ENCODE measurements at regions not wholly inside any gene's neighbourhood (a gene's known extent, or its start where the extent isn't known, plus 50 kb on each side); places are given as distances from the start of the nearest gene placed in this dataset.
"Not testable (repeated sequence)": the region's sequence is repeated elsewhere in the genome, so short reads cannot be mapped to it uniquely, and the experiment has no call there.

DNA sequence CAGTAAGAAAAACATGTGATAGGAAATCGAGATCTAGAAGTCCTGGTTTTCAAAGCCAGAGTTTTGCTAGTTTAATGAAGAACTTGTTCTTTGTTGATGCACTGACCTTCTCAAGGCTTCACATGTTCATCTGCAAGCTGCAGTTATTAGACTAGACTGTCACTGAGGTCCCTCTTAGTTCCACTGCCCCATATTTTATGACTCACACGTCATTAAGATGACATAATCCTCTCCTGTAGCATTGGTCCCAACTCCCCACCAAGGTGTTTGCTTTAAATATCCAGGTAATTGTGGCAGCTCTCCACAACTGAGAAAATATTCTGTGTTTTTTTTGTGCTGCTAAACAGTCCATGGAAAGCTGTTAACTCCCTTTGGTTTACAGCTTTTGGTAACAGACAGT, 149.7 kb downstream of the MREG start:
- no peaks in the 10 kb centered on the region; the same call in 1 of the 2 replicates for H3K4me1 ChIP-seq (ENCODE audit: control insufficient read depth, insufficient read depth, low read length)
- H3K27me3 ChIP-seq (ENCODE audit: control insufficient read depth, insufficient read depth, low read length), result no peaks in the 10 kb centered on the region
- H3K27ac ChIP-seq (ENCODE audit: low read depth, low read length), result no peak overlapping the region
- no peak overlapping the region for H3K9ac ChIP-seq (ENCODE audit: low read length)
- H3K36me3 ChIP-seq (ENCODE audit: control insufficient read depth, insufficient read depth, low read length), result no peaks in the 10 kb centered on the region
- no peaks in the 10 kb centered on the region for H3K9me3 ChIP-seq (ENCODE audit: control insufficient read depth, insufficient read depth, low read depth, low read length)
- H3K4me3 ChIP-seq (ENCODE audit: low read depth, low read length), result no peak overlapping the region

DNA sequence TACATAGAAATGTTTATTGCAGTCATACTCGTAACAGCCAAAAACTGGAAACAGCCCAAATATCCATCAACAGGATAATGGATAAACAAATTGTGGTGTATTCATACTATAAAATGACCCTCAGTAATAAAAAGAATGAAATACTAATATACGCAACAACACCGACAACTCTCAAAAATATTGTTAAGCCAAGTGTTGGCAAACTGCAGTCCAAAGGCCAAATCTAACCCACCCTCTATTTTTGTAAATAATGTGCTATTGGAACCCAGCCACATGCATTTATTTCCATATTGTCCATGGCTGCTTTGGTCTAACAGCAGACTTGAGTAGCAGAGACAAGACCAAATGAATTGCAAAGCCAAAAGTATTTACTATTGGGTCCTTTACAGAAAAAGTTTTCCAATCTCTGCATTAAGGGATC, 151.0 kb downstream of the MREG start:
- no peak overlapping the region for H3K4me3 ChIP-seq (ENCODE audit: low read depth, low read length)
- H3K36me3 ChIP-seq (ENCODE audit: control insufficient read depth, insufficient read depth, low read length), result no peaks in the 10 kb centered on the region

DNA sequence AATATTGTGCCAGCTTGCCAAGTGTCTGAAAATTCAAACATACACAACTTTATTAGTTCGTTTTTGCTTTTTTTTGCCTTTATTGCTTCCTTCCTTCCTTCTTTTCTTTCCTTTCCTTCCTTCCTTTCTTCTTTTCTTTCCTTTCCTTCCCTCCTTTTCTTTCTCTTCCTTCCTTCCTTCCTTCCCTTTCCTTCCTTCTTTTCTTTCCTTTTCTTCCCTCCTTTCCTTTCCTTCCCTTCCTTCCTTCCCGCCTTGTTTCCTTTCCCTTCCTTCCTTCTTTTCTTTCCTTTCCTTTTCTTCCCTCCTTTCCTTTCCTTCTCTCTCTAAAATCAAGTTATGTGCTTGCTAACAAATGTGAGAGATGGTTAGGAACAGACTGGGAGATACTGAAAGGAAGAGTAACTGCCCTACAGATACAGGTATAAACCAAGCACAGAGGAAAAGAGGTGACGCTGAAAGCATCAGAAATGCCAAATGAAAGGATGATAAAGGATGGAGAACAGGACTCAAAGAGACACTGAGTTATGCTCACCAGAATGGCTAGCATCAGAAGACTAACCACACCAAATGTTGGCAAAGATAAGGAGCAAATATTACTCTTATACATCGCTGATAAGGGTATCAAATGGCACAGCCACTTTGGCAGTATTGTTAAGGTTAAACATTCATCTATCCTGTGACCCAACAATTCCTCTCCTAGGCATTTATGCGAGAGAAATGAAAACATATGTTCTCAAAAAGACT, 151.6 kb downstream of the MREG start:
- Histone ChIP-seq H3K9me3 (ENCODE audit: control insufficient read depth, insufficient read depth, low read depth, low read length) (no peaks in the 10 kb centered on the region), H3K4me3 (ENCODE audit: low read depth, low read length) (no peak overlapping the region), H3K27ac (ENCODE audit: low read depth, low read length) (no peak overlapping the region), H3K4me1 (ENCODE audit: control insufficient read depth, insufficient read depth, low read length) (no peaks in the 10 kb centered on the region), H3K9ac (ENCODE audit: low read length) (no peak overlapping the region), H3K36me3 (ENCODE audit: control insufficient read depth, insufficient read depth, low read length) (no peaks in the 10 kb centered on the region), H3K27me3 (ENCODE audit: control insufficient read depth, insufficient read depth, low read length) (no peaks in the 10 kb centered on the region)

More for the DNA sequence above, 151.0 kb downstream of the MREG start:
- Histone ChIP-seq H3K4me1 (ENCODE audit: control insufficient read depth, insufficient read depth, low read length) (no peaks in the 10 kb centered on the region; the same call in 1 of the 2 replicates), H3K27ac (ENCODE audit: low read depth, low read length) (no peak overlapping the region), H3K27me3 (ENCODE audit: control insufficient read depth, insufficient read depth, low read length) (no peaks in the 10 kb centered on the region), H3K9ac (ENCODE audit: low read length) (no peak overlapping the region), H3K9me3 (ENCODE audit: control insufficient read depth, insufficient read depth, low read depth, low read length) (no peaks in the 10 kb centered on the region)

DNA sequence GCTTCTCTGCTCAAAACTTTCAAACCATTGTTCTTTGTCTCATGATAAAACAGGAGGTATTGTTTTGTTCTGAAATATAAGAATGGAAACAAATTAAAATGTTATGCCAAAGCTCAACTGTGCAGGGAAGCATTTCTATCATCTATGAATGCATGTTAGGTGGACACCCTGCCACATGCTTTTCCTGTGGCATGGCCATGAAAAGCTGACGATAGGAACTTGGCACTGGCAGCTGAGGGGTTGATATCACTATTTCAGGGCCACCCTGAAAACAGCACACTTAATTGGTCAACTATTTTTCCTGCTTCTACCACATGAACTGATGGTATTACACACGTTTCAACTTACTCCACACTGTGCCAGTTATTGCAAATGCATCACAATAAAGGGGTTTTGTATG, 157.3 kb downstream of the MREG start:
- H3K27me3 ChIP-seq (ENCODE audit: control insufficient read depth, insufficient read depth, low read length), result no peaks in the 10 kb centered on the region
- no peaks in the 10 kb centered on the region for H3K4me1 ChIP-seq (ENCODE audit: control insufficient read depth, insufficient read depth, low read length)
- H3K9me3 ChIP-seq (ENCODE audit: control insufficient read depth, insufficient read depth, low read depth, low read length), result peaks cover 20% of the 10 kb centered on the region
- H3K4me3 ChIP-seq (ENCODE audit: low read depth, low read length), result no peak overlapping the region
- no peaks in the 10 kb centered on the region for H3K36me3 ChIP-seq (ENCODE audit: control insufficient read depth, insufficient read depth, low read length)
- no peak overlapping the region for H3K27ac ChIP-seq (ENCODE audit: low read depth, low read length)
- H3K9ac ChIP-seq (ENCODE audit: low read length), result no peak overlapping the region

DNA sequence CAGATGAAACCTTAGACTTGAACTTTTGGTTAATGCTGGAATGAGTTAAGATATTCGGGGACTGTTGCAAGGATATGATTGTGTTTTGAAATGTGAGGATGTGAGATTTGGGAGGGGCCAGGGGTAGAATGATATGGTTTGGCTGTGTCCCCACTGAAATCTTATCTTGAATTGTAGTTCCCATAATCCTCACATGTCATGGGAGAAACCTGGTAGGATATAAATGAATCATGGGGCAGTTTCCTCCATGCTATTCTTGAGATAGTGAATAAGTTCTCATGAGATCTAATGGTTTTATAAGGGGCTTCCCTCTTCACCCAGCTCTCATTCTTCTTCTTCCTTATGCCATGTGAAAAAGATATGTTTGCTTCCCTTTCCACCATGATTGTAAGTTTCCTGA, 158.0 kb downstream of the MREG start:
- peaks cover 20% of the 10 kb centered on the region for H3K9me3 ChIP-seq (ENCODE audit: control insufficient read depth, insufficient read depth, low read depth, low read length)
- not testable (repeated sequence) for H3K4me1 ChIP-seq (ENCODE audit: control insufficient read depth, insufficient read depth, low read length); H3K4me3 ChIP-seq (ENCODE audit: low read depth, low read length); H3K27me3 ChIP-seq (ENCODE audit: control insufficient read depth, insufficient read depth, low read length); H3K27ac ChIP-seq (ENCODE audit: low read depth, low read length); H3K36me3 ChIP-seq (ENCODE audit: control insufficient read depth, insufficient read depth, low read length); H3K9ac ChIP-seq (ENCODE audit: low read length)

DNA sequence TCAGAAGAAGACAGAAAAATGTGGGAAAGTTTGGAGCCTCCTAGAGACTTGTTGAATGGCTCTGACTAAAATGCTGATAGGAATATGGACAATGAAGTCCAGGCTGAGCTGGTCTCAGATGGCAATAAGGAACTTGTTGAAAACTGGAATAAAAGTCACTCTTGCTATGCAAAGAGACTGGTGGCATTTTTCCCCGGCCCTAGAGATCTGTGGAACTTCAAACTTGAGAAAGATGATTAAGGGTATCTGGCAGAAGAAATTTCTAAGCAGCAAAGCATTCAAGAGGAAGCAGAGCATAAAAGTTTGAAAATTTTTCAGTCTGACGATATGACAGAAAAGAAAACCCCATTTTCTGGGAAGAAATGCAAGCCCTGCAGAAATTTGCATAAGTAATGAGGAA, 159.3 kb downstream of the MREG start:
- no peak overlapping the region for H3K4me3 ChIP-seq (ENCODE audit: low read depth, low read length)
- H3K9me3 ChIP-seq (ENCODE audit: control insufficient read depth, insufficient read depth, low read depth, low read length), result peaks cover 20% of the 10 kb centered on the region
- H3K27me3 ChIP-seq (ENCODE audit: control insufficient read depth, insufficient read depth, low read length), result no peaks in the 10 kb centered on the region
- H3K4me1 ChIP-seq (ENCODE audit: control insufficient read depth, insufficient read depth, low read length), result no peaks in the 10 kb centered on the region
- no peaks in the 10 kb centered on the region for H3K36me3 ChIP-seq (ENCODE audit: control insufficient read depth, insufficient read depth, low read length)
- no peak overlapping the region for H3K27ac ChIP-seq (ENCODE audit: low read depth, low read length)
- no peak overlapping the region for H3K9ac ChIP-seq (ENCODE audit: low read length)

DNA sequence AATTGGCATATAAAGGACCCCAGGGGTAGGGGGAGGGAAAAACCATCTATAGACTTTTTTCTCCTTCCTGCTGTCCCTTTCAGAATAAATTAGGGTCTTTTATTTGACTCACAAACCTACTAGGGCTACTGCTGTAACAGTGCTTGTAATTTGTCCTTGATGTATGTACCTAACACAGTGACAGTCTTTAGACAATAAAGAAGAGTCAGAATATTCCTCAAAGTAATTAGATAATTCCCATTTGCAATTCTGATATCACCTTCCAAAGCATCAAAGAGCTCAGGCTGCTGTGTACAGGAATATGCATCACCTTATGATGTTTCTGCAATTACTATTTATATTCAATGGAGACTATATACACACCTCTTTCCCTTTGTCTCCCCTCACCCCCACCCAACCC, 161.7 kb downstream of the MREG start:
- Histone ChIP-seq H3K9ac (ENCODE audit: low read length) (no peak overlapping the region), H3K4me1 (ENCODE audit: control insufficient read depth, insufficient read depth, low read length) (peaks cover 5% of the 10 kb centered on the region; the same call in 1 of the 2 replicates), H3K27me3 (ENCODE audit: control insufficient read depth, insufficient read depth, low read length) (no peaks in the 10 kb centered on the region), H3K27ac (ENCODE audit: low read depth, low read length) (no peak overlapping the region), H3K9me3 (ENCODE audit: control insufficient read depth, insufficient read depth, low read depth, low read length) (peaks cover 20% of the 10 kb centered on the region), H3K4me3 (ENCODE audit: low read depth, low read length) (no peak overlapping the region), H3K36me3 (ENCODE audit: control insufficient read depth, insufficient read depth, low read length) (no peaks in the 10 kb centered on the region)

DNA sequence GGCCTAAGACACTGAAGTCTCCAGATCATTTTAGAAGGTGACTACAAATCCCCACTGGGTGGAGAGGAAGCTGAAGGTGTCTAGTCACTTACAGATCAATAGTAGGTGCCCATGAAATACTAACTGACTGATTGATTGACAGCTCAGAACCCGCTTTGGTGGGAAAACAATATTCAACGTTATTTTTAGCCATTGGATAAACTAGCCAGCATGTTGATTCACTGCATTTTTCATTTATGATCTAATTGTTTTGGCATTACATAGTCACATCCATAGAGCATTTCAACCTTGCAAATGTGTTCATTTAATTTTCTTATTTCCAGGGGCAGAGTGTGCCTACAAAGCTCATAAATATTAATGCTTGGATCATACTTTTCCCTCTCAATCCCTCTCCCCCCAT, 162.3 kb downstream of the MREG start:
- Histone ChIP-seq H3K36me3 (ENCODE audit: control insufficient read depth, insufficient read depth, low read length) (no peaks in the 10 kb centered on the region), H3K27ac (ENCODE audit: low read depth, low read length) (no peak overlapping the region), H3K4me1 (ENCODE audit: control insufficient read depth, insufficient read depth, low read length) (peaks cover 5% of the 10 kb centered on the region; the same call in 1 of the 2 replicates), H3K9ac (ENCODE audit: low read length) (no peak overlapping the region), H3K27me3 (ENCODE audit: control insufficient read depth, insufficient read depth, low read length) (no peaks in the 10 kb centered on the region), H3K9me3 (ENCODE audit: control insufficient read depth, insufficient read depth, low read depth, low read length) (peaks cover 20% of the 10 kb centered on the region), H3K4me3 (ENCODE audit: low read depth, low read length) (no peak overlapping the region)

DNA sequence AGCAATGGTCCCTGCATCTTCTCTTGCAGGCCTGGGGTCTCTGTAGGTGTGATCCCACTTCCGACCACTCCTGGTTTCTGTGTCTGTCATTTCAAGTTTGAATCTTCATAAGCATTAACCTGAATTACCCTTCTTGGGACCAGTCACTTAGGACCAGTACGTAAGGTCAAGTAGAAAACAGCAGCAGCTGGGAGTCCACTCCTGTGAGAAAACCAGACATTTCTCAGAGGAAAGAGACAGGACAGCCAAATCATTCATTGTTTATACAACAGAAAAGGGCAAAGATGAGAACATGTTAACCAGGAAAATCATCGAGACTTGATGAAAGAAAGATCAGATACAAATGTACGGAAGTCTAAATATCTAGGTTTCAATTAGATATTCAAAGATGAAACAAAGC, 163.0 kb downstream of the MREG start:
- Histone ChIP-seq H3K9ac (ENCODE audit: low read length) (no peak overlapping the region), H3K27ac (ENCODE audit: low read depth, low read length) (no peak overlapping the region)

DNA sequence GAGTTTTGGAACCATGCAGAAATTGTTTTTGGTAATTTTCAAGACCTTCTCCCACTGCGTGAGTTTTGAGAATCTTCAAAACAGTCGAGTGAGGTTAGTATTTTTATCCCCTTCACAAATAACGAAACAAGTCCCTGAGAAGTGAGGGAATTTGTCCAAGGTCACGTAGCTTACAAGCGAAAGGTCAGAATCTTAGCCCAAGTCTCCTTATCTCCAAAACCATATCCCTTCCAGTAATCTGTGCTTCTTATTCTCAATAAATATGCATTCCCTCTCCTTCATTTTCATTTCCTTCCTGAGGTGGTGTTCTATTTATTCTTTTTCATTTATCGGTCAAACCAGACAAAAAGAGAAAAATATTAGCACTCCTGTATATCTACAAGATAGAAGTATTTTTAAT, 163.6 kb downstream of the MREG start:
- Histone ChIP-seq H3K27ac (ENCODE audit: low read depth, low read length) (no peak overlapping the region), H3K4me3 (ENCODE audit: low read depth, low read length) (no peak overlapping the region), H3K9me3 (ENCODE audit: control insufficient read depth, insufficient read depth, low read depth, low read length) (peaks cover 12% of the 10 kb centered on the region), H3K9ac (ENCODE audit: low read length) (no peak overlapping the region), H3K27me3 (ENCODE audit: control insufficient read depth, insufficient read depth, low read length) (no peaks in the 10 kb centered on the region), H3K4me1 (ENCODE audit: control insufficient read depth, insufficient read depth, low read length) (peaks cover 5% of the 10 kb centered on the region; the same call in 1 of the 2 replicates), H3K36me3 (ENCODE audit: control insufficient read depth, insufficient read depth, low read length) (no peaks in the 10 kb centered on the region)

More for the DNA sequence above, 163.0 kb downstream of the MREG start:
- H3K9me3 ChIP-seq (ENCODE audit: control insufficient read depth, insufficient read depth, low read depth, low read length), result peaks cover 18% of the 10 kb centered on the region
- no peaks in the 10 kb centered on the region for H3K36me3 ChIP-seq (ENCODE audit: control insufficient read depth, insufficient read depth, low read length)
- no peak overlapping the region for H3K4me3 ChIP-seq (ENCODE audit: low read depth, low read length)
- H3K4me1 ChIP-seq (ENCODE audit: control insufficient read depth, insufficient read depth, low read length), result peaks cover 5% of the 10 kb centered on the region; the same call in 1 of the 2 replicates
- H3K27me3 ChIP-seq (ENCODE audit: control insufficient read depth, insufficient read depth, low read length), result no peaks in the 10 kb centered on the region

DNA sequence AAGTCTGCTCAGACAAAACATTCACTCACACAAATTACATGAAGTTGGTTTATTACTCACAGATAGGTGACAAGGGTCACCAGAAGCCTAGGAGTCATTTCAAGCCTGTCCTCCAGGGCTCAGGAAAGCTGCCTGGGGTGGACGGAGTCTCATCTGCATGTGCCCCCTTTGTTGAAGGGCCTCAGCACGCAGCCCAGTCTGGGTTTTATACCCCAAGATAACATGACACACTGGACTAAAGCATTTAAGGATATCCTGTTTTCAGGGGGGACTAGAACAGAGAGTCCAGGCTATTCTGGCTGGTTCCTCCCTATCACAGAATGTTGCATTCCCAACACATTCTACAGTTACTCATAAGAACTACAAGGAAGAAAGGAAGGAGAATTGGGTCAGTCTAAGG, 164.7 kb downstream of the MREG start:
- H3K4me3 ChIP-seq (ENCODE audit: low read depth, low read length), result no peak overlapping the region
- peaks cover 6% of the 10 kb centered on the region; the same call in 1 of the 2 replicates for H3K9me3 ChIP-seq (ENCODE audit: control insufficient read depth, insufficient read depth, low read depth, low read length)
- H3K4me1 ChIP-seq (ENCODE audit: control insufficient read depth, insufficient read depth, low read length), result peaks cover 5% of the 10 kb centered on the region; the same call in 1 of the 2 replicates
- H3K9ac ChIP-seq (ENCODE audit: low read length), result no peak overlapping the region
- H3K27me3 ChIP-seq (ENCODE audit: control insufficient read depth, insufficient read depth, low read length), result no peaks in the 10 kb centered on the region
- no peaks in the 10 kb centered on the region for H3K36me3 ChIP-seq (ENCODE audit: control insufficient read depth, insufficient read depth, low read length)
- no peak overlapping the region for H3K27ac ChIP-seq (ENCODE audit: low read depth, low read length)

Measured in HUES6 (cell line).